Anterior cingulate cortex (tissue), 58 donors: ENCODE measurements at regions not wholly inside any gene's neighbourhood (a gene's known extent, or its start where the extent isn't known, plus 50 kb on each side); places are given as distances from the start of the nearest gene placed in this dataset.
A peak's percentile ranks its signal among the peaks of the same experiment; 100 is the strongest.

Source experiments
- DNase-seq, 58 donors: peaks; one replicate each; lab custom pipeline; 2025; lab: John Stamatoyannopoulos, UW

GRCh38 chr15:95160316-95160715 lies 929.0 kb downstream of the MCTP2 start:
- DNase-seq = no peak

DNA sequence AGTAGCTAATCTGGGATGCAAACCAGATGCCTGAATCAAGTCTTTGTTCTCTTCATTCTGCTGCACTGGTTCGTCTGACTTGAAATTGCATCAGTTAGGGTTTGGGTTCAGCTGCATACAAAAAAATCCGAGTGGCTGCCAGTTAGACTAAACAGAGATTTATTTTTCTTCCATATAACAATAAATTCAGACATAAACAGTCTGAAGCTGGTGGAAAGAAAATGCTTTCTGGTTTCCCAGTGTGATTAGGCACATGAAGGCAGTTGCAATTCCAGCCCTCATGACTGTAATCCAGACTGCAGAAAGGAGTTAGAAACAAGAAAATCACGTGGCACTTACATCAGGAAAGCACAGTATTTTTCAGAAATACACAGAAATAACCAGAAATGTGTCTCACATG lies 930.7 kb downstream of the MCTP2 start:
- no peak for DNase-seq

- DNase-seq = no peak
Observed at GRCh38 chr15:95162531-95162930, 931.2 kb downstream of the MCTP2 start.

DNA sequence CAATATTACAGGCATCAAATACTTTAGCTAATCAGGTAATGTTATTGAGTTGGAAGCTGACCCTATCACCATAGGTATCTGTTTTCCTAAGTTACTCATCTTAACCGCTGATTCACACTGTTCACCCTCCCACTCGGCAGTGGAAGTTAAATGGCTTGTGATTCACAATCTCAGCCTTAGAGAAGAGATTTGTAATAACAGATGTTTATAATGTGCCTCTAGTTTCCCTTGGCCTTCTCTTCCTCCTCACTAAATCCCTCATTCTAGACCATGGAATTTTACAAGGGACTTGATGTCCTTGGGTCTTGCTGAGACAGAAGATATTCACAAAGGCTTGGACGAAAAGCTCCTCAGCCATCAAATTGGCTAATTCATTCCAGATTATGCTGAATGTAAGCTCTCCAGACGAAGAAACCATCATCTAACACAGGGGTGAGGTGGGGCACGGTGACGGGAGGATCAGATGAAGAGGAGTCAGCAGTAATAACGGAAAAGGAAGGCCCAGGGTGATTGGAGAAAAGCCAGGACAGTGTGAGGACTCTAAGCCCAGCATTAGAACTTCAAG lies 931.7 kb downstream of the MCTP2 start:
- peak in 2 of 58 donors; percentile 6 to 13 for DNase-seq

DNA sequence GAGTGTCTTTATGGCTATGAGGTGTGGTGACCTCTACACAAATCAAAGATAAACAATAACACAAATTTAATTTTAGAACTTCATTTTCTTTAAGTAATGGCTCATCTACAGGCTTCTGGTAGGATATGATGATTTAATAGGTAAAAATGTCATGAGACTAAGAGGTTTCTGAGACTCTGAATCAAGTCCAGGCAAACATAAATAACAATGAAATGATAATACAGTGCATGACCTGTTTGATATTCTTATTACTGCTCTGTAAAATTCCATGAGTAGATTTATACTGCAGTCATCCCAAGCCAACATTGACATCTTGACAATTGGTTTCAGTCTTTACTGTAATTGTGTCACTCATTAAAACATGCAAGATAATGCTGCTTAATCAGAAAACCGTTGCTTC lies 936.8 kb downstream of the MCTP2 start:
- DNase-seq = no peak

- no peak for DNase-seq
Observed at GRCh38 chr15:95168951-95169431, 937.6 kb downstream of the MCTP2 start.

GRCh38 chr15:95169541-95170459 lies 938.4 kb downstream of the MCTP2 start:
- peak in 31 of 58 donors; percentile 2 to 68 (median 27) for DNase-seq

- no peak for DNase-seq
Observed at GRCh38 chr15:95170561-95171380, 939.4 kb downstream of the MCTP2 start.

DNA sequence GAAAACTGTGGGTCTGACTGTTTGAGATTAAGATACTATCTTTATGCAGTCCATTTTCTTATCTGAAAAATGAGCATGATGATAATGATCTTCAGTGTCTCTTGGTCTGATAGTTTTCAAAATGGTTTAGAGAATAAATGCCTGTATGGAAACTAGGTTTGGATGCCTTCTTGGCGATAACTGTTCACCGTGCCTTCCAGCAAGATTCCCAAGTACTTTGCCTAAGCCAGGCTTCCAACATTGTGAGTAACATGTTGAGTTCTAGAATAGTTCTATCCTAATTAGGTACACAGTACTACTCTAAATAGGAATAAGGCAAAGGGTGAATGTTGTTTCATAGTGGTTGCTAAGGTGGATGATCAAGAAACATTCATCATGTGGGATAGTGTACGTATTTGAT lies 940.2 kb downstream of the MCTP2 start:
- DNase-seq = no peak

DNA sequence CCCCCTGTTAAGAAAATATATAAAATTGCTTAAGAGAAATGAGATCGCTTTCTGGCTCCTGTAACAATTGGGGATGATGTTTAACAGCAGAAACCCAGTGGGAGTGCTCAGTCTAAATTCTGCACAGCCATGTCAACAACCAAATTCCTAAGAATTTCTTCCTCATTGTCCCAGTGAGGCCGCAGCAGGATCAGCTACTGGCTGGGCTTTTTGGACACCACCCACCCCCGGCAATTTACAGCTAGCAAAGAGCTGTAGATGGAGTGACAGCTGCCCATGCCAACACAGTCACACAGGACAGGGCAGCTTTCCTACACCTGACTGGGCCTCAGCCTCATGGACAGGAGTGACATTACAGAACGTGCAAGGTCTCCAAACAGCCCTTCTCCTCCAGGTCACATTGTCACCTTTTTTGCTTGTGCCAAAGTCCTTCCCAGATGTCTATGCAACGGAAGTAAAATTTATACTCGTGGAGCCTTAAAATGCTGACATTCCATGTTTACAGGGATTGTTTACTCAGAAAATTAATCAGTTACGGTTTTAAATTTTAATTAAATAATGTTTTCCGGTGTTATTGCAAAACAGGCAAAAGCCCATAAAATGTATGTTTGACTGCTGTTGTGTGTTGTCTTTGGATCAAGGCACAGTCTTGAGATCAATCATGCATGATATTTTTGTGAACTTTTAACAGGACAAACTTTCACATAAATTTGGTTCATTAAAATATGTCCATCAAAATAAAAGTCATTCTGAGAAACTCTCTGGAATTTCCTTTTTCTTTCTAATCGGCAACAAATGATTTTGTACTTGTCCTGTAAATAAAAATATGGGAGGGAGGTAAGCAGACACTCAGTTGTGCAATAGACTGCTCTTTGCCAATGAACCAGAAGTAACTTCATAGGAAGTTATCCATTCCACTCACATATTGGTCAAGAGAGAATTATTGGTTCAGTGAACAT lies 943.2 kb downstream of the MCTP2 start:
- DNase-seq = no peak

DNA sequence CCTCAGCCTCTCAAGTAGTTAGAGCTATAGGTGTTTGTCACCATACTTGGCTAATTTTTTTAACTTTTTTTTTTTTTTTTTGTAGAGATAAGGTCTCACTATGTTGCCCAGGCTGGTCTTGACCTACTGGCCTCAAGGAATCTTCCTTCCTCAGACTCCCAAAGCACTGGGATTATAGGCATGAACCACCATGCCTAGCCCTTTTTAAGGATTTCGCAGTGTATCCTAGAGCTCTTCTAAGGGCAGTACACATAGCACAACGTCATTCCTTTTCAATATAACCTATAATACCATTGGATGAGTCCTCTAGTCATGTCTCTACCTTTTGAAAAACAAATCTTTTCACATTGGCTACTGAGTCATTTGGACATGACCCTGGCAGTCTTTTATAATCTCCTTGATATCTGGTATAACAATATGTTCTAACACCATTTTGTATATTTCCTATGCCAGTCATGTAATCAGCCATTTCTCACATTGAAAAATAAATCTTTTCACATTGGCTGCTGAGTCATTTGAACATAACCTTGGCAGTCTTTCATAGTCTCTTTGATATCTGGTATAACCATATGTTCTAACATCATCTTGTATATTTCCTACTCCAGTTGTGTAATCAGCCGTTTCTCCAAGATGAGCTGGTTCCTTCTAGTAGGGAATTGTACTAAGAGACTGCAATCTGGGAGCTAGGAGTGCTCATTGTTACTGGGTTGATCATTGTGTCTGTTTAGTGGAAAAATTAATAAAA lies 944.7 kb downstream of the MCTP2 start:
- DNase-seq = no peak

DNA sequence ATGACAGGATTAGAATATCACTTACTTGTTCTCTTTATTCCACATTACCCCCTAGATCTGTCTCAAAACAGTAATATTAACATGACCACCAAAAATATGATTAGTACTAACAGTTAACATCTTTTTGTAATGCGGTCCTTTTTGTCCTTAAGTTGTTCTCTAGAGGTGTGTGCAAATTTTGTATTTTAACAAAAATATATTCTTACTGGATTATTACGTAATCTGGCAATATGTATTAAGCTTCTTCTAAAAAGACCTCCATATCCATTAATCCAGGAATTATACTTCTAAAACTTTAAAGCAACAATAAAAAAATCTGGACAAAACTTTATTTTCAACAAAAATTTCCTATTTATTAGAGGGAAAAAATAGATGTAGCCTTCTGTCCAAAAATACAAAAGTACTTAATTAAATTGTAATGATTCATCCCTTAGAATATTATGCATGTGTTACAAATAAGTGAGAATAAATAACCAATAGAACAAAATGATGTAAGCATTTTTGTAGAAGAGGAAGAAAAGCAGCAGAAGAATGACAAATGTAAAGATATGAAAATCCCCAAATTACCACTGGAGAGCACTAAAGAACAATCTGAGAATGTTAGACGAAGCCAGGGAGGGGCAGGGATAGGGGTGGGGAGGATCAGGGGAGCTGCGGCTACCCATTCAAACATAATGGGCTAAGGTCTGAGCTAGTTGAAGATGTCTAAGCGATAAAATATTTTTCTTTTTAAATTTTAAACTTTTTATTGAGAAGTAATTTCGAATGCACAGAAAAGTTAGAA lies 945.6 kb downstream of the MCTP2 start:
- no peak for DNase-seq

DNA sequence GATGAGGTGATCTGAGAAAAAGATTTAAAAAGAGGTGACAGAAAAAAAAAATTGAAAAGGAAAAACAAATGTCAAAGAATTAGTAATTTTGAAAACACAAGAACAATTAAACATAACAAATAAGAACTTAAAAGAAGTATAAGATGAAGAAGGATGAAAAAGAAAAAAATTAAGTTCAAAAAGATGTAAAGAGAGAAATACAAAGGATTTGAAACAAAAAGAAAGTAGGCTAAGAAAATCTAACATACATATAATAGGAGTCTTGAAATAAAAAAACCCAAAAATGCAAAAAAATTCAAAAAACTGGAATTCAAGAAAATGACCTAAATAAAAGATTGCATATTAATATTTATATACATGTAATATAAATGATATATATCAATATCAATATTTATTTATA lies 949.2 kb downstream of the MCTP2 start:
- no peak for DNase-seq

GRCh38 chr15:95182091-95182490 lies 950.7 kb downstream of the MCTP2 start:
- no peak for DNase-seq

DNA sequence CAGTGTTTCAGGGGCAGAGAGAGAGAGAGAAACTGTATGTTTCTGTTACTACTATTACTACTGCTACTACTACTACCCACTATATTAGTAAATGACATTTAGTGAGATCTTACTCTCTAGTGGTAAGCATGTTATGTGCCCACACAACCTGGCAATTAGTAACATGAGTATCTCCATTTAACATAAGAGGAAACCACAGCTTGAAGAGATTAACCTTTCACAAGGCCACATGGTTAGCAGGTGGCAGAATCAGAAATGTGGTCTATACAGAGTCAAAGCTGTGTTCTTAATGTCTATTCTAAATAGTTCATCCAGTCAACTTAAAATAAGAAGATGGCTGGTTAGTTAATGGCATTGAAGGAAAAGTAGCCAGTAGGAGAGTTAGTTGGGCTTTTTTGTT lies 961.6 kb downstream of the MCTP2 start:
- no peak for DNase-seq

GRCh38 chr15:95194746-95195145 lies 963.4 kb downstream of the MCTP2 start:
- DNase-seq = no peak

DNA sequence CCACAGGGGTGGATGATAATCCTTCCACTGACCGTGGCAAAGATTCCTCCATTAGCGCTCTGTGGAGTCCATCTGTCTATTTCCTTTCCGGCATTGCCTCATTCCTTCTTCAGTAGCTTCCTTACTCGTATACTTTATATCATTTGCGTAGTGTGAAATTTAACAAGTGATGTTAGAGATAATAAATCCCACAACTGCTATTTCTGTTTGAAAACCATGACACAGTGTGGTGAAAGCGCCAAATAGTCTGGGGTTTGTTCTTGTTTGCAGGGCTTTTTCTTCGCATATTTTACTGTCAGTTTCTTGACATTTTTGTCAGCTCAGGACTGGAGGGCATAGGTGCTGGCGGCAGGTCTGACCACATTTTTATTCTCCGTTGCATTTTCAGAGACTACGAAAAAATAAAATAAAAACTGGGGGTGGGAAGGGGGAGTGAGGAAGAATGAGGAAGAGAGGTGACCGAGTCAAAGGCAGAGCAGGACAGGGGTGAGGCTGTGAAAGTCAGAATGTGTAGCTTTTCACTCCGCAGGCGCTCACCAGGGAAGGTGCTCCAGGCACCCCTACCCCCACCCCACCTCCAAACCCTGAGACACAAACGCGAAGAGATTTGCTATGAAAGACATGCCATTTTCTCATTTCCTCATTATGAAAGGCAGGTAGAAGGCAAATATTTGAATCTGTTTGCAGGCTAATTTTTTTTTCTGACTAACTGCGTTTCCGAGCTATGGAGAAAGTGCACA lies 965.0 kb downstream of the MCTP2 start:
- DNase-seq = no peak
